NCI-H524 (cell line): ENCODE measurements at regions not wholly inside any gene's neighbourhood (a gene's known extent, or its start where the extent isn't known, plus 50 kb on each side); places are given as distances from the start of the nearest gene placed in this dataset.
"Not testable (repeated sequence)": the region's sequence is repeated elsewhere in the genome, so short reads cannot be mapped to it uniquely, and the experiment has no call there.

Experiments
- DNase-seq, 2 experiments: peaks; one replicate each; lab custom pipeline; 2025; lab: John Stamatoyannopoulos, UW

- peak; percentile 86 to 95 for DNase-seq
Observed at GRCh38 chr5:36739751-36740221, 133.4 kb downstream of the SLC1A3 start.

GRCh38 chr5:36740259-36740898 is 134.0 kb downstream of the SLC1A3 start:
- peak; percentile 89 to 97 for DNase-seq

GRCh38 chr5:36741128-36741527 is 134.7 kb downstream of the SLC1A3 start:
- peak; percentile 54 to 59 for DNase-seq

GRCh38 chr5:36743891-36744772 is 132.4 kb upstream of the NIPBL start:
- DNase-seq, result peak; percentile 90 to 94

GRCh38 chr5:36744773-36745589 is 131.6 kb upstream of the NIPBL start:
- DNase-seq, result peak; percentile 85 to 90

GRCh38 chr5:36747794-36748193 is 128.8 kb upstream of the NIPBL start:
- not testable (repeated sequence) for DNase-seq

- peak; percentile 24 to 26 for DNase-seq
Observed at GRCh38 chr5:36751886-36752285, 124.7 kb upstream of the NIPBL start.

GRCh38 chr5:36755342-36755741 is 121.2 kb upstream of the NIPBL start:
- no peak for DNase-seq

GRCh38 chr5:36755920-36756488 is 120.6 kb upstream of the NIPBL start:
- DNase-seq, result no peak

GRCh38 chr5:36756848-36757247 is 119.7 kb upstream of the NIPBL start:
- DNase-seq, result no peak

- no peak for DNase-seq
Observed at GRCh38 chr5:36759117-36759516, 117.5 kb upstream of the NIPBL start.

GRCh38 chr5:36763454-36763853 is 113.1 kb upstream of the NIPBL start:
- peak; percentile 23 to 73 for DNase-seq

- no peak for DNase-seq
Observed at GRCh38 chr5:36765876-36766275, 110.7 kb upstream of the NIPBL start.

GRCh38 chr5:36766981-36767380 is 109.6 kb upstream of the NIPBL start:
- DNase-seq, result peak in 1 of 2 experiments; percentile 20

GRCh38 chr5:36768450-36768849 is 108.1 kb upstream of the NIPBL start:
- no peak for DNase-seq

- no peak for DNase-seq
Observed at GRCh38 chr5:36769129-36769770, 107.3 kb upstream of the NIPBL start.

- no peak for DNase-seq
Observed at GRCh38 chr5:36770125-36770524, 106.4 kb upstream of the NIPBL start.

GRCh38 chr5:36772276-36773140 is 104.1 kb upstream of the NIPBL start:
- peak; percentile 95 to 97 for DNase-seq

- peak; percentile 58 to 78 for DNase-seq
Observed at GRCh38 chr5:36777105-36777757, 99.3 kb upstream of the NIPBL start.

GRCh38 chr5:36778336-36778735 is 98.2 kb upstream of the NIPBL start:
- DNase-seq, result no peak
